Sigmoid colon (tissue), 4 donors: ENCODE measurements at regions not wholly inside any gene's neighbourhood (a gene's known extent, or its start where the extent isn't known, plus 50 kb on each side); places are given as distances from the start of the nearest gene placed in this dataset.

Source experiments
- POLR2A ChIP-seq, 2 donors: fragments of 450-650 bp; IDR thresholded peaks; one replicate each; pipeline ENCODE4 v1.6.1; 2016; ENCODE audit warnings: antibody characterized with exemption in 2 of 2, mild to moderate bottlenecking in 2 of 2, moderate library complexity in 2 of 2
- POLR2AphosphoS5 ChIP-seq, 4 donors: sonication (generic); formaldehyde crosslinking; IDR thresholded peaks; one replicate each; pipeline ENCODE4 v1.6.1; 2017; ENCODE audit warnings: antibody characterized with exemption in 4 of 4
- TF ChIP-seq, protein P1 (sequence below), 4 experiments: fragments of 450-650 bp in 3 of 4; fragments of 200-600 bp in 1 of 4; IDR thresholded peaks; one replicate each; pipeline ENCODE4 v1.5.1; 2016 to 2019; ENCODE audit warnings: antibody characterized with exemption in 4 of 4, mild to moderate bottlenecking in 3 of 4, moderate library complexity in 2 of 4

DNA sequence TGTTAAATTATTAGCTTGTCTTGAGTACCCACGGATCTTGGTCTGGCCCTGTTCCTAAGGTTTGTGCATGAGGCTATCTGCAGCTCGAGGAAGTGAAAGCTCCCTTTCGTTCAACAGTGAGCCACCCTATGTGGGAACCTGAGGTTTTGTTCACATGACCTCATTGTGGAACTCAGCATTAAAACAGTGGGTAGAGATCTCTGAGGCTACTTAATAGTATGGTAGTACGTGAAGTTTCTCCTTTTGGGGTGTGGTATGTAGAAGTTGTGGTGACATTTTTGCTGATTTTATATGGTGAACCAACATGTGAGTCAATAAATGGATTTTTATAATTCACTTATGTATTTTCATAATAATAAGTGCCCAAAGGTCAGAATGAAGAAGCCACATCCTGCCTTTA, 252.7 kb upstream of the FERD3L start:
- TF ChIP-seq, protein P1, sequence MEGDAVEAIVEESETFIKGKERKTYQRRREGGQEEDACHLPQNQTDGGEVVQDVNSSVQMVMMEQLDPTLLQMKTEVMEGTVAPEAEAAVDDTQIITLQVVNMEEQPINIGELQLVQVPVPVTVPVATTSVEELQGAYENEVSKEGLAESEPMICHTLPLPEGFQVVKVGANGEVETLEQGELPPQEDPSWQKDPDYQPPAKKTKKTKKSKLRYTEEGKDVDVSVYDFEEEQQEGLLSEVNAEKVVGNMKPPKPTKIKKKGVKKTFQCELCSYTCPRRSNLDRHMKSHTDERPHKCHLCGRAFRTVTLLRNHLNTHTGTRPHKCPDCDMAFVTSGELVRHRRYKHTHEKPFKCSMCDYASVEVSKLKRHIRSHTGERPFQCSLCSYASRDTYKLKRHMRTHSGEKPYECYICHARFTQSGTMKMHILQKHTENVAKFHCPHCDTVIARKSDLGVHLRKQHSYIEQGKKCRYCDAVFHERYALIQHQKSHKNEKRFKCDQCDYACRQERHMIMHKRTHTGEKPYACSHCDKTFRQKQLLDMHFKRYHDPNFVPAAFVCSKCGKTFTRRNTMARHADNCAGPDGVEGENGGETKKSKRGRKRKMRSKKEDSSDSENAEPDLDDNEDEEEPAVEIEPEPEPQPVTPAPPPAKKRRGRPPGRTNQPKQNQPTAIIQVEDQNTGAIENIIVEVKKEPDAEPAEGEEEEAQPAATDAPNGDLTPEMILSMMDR (IDR thresholded peaks at IDR 0.05) = no peak
- TF ChIP-seq POLR2AphosphoS5 (IDR thresholded peaks at IDR 0.05) (no peak), POLR2A (IDR thresholded peaks at IDR 0.05) (no peak)
